Caco-2 (cell line): ENCODE measurements at regions not wholly inside any gene's neighbourhood (a gene's known extent, or its start where the extent isn't known, plus 50 kb on each side); places are given as distances from the start of the nearest gene placed in this dataset.

Experiments
- BruUV-seq: library from RNA; stranded (reverse); fragments of 400-500 nt; replicated peaks from 2 replicates; lab custom pipeline; 2021; lab: Mats Ljungman, UMichigan
- CTCF ChIA-PET: fragments of 300-600 bp; sonication (Branson Sonifier 250); formaldehyde crosslinking; loops from one replicate; lab custom pipeline; 2022; ENCODE audit warnings: antibody characterized with exemption; lab: Charles Lee
- POLR2A ChIA-PET: fragments of 300-600 bp; sonication (Branson Sonifier 250); formaldehyde crosslinking; loops from one replicate; lab custom pipeline; 2022; ENCODE audit warnings: antibody characterized with exemption; lab: Charles Lee
- DNase-seq, 2 experiments: peaks; one replicate each; pipeline versions ENCODE4 v3.0.0 to v3.0.0-alpha.2; 2020 to 2022
- H3K27me3 ChIP-seq: replicated peaks from 2 replicates; pipeline ENCODE4 v1.6.0; 2011; ENCODE audit warnings: low read length; ENCODE audit not compliant: control insufficient read depth, insufficient read depth
- H3K36me3 ChIP-seq: 2 replicates; pipeline ENCODE4 v1.5.1; 2011; ENCODE audit warnings: low read length; ENCODE audit not compliant: control insufficient read depth, insufficient read depth
- H3K4me1 ChIP-seq: fragments of 250-450 bp; sonication (Bioruptor Pico); 2 replicates; pipeline ENCODE4 v1.5.1; 2020; ENCODE audit warnings: mild to moderate bottlenecking
- H3K4me3 ChIP-seq: 2 replicates; pipeline ENCODE4 v1.5.1; 2011; ENCODE audit warnings: low read depth, mild to moderate bottlenecking, control low read depth, low read length
- H3K9me3 ChIP-seq: fragments of 250-450 bp; sonication (Bioruptor Pico); 2 replicates; pipeline ENCODE4 v1.5.1; 2020; ENCODE audit warnings: mild to moderate bottlenecking, moderate library complexity
- H3K27ac Mint-ChIP-seq: one replicate; pipeline ENCODE4 v1.8.0; 2022; ENCODE audit warnings: mixed read lengths; ENCODE audit not compliant: unreplicated experiment
- H3K27me3 Mint-ChIP-seq: one replicate; pipeline ENCODE4 v1.8.0; 2022; ENCODE audit warnings: mixed read lengths; ENCODE audit not compliant: insufficient read depth, unreplicated experiment
- H3K36me3 Mint-ChIP-seq: one replicate; pipeline ENCODE4 v1.8.0; 2022; ENCODE audit warnings: mild to moderate bottlenecking, mixed read lengths; ENCODE audit not compliant: insufficient read depth, unreplicated experiment
- H3K4me1 Mint-ChIP-seq: one replicate; pipeline ENCODE4 v1.8.0; 2022; ENCODE audit warnings: low read depth, mixed read lengths; ENCODE audit not compliant: unreplicated experiment
- H3K4me3 Mint-ChIP-seq: one replicate; pipeline ENCODE4 v1.8.0; 2022; ENCODE audit warnings: mild to moderate bottlenecking, moderate library complexity, mixed read lengths; ENCODE audit not compliant: unreplicated experiment
- H3K9me3 Mint-ChIP-seq: one replicate; pipeline ENCODE4 v1.8.0; 2022; ENCODE audit warnings: mixed read lengths; ENCODE audit not compliant: unreplicated experiment
- CTCF ChIP-seq, 2 experiments: fragments of 200-600 bp in 1 of 2; IDR thresholded peaks; 1 replicate in 1 of 2; 2 replicates in 1 of 2; pipeline versions ENCODE4 v1.5.1 to v1.8.0; 2011 to 2022; ENCODE audit warnings: antibody characterized with exemption in 1 of 2, control low read depth in 1 of 2, inconsistent platforms in 1 of 2, low read depth in 1 of 2, low read length in 1 of 2, mild to moderate bottlenecking in 1 of 2, moderate library complexity in 1 of 2; ENCODE audit not compliant: insufficient read depth in 1 of 2, severe bottlenecking in 1 of 2, unreplicated experiment in 1 of 2
- intact Hi-C: fragments of 100-400 bp; cut with micrococcal nuclease; formaldehyde crosslinking; loops from one replicate; pipeline ENCODE4 v1.10.0; 2022; ENCODE audit not compliant: unreplicated experiment

GRCh38 chr13:80083853-80084676 lies 256.9 kb downstream of the SPRY2 start:
- Mint-ChIP-seq H3K4me1 (peaks cover 8% of the 10 kb centered on the region), H3K9me3 (no peaks in the 10 kb centered on the region), H3K27ac (no peak overlapping the region), H3K4me3 (no peak overlapping the region), H3K36me3 (no peaks in the 10 kb centered on the region), H3K27me3 (no peaks in the 10 kb centered on the region)
- no peak for TF ChIP-seq CTCF (IDR thresholded peaks at IDR 0.05; ENCODE audit: insufficient read depth in 1 of 2, low read depth in 1 of 2, low read length in 1 of 2, severe bottlenecking in 1 of 2, unreplicated experiment in 1 of 2)
- no TSS peak for BruUV-seq
- no peaks in the 10 kb centered on the region for H3K36me3 ChIP-seq
- CTCF ChIA-PET, result no interaction called here
- intact Hi-C loops, result no loop called here
- no peaks in the 10 kb centered on the region for H3K27me3 ChIP-seq
- no peaks in the 10 kb centered on the region for H3K9me3 ChIP-seq
- DNase-seq, result peak in 1 of 2 experiments; percentile 13
- POLR2A ChIA-PET, result interaction anchor here (0.6 kb wide), 1 partner anchor 47 kb away, joined by 3 read pairs; no protein-coding TSS in a partner anchor
- H3K4me3 ChIP-seq, result no peak overlapping the region
- H3K4me1 ChIP-seq, result peaks cover 22% of the 10 kb centered on the region

- H3K36me3 ChIP-seq, result no peaks in the 10 kb centered on the region
- H3K27ac Mint-ChIP-seq, result no peak overlapping the region
- peaks cover 22% of the 10 kb centered on the region for H3K4me1 ChIP-seq
- H3K36me3 Mint-ChIP-seq, result no peaks in the 10 kb centered on the region
- no peaks in the 10 kb centered on the region for H3K9me3 Mint-ChIP-seq
- H3K9me3 ChIP-seq, result no peaks in the 10 kb centered on the region
- TF ChIP-seq CTCF (IDR thresholded peaks at IDR 0.05; ENCODE audit: insufficient read depth in 1 of 2, low read depth in 1 of 2, low read length in 1 of 2, severe bottlenecking in 1 of 2, unreplicated experiment in 1 of 2), result no peak
- H3K4me3 Mint-ChIP-seq, result no peak overlapping the region
- BruUV-seq, result no TSS peak
- no peaks in the 10 kb centered on the region for H3K27me3 Mint-ChIP-seq
- H3K4me1 Mint-ChIP-seq, result peaks cover 8% of the 10 kb centered on the region
- DNase-seq, result no peak
- intact Hi-C loops, result no loop called here
- POLR2A ChIA-PET, result no interaction called here
- CTCF ChIA-PET, result no interaction called here
- no peaks in the 10 kb centered on the region for H3K27me3 ChIP-seq
- H3K4me3 ChIP-seq, result no peak overlapping the region
Observed at GRCh38 chr13:80083081-80083852, 257.7 kb downstream of the SPRY2 start.

- CTCF ChIA-PET, result no interaction called here
- no TSS peak for BruUV-seq
- Mint-ChIP-seq H3K4me3 (no peak overlapping the region), H3K4me1 (peaks cover 8% of the 10 kb centered on the region), H3K9me3 (no peaks in the 10 kb centered on the region), H3K27me3 (no peaks in the 10 kb centered on the region), H3K36me3 (no peaks in the 10 kb centered on the region), H3K27ac (no peak overlapping the region)
- Histone ChIP-seq H3K4me3 (no peak overlapping the region), H3K36me3 (no peaks in the 10 kb centered on the region), H3K9me3 (no peaks in the 10 kb centered on the region), H3K4me1 (peaks cover 22% of the 10 kb centered on the region), H3K27me3 (no peaks in the 10 kb centered on the region)
- POLR2A ChIA-PET, result no interaction called here
- TF ChIP-seq CTCF (IDR thresholded peaks at IDR 0.05; ENCODE audit: insufficient read depth in 1 of 2, low read depth in 1 of 2, low read length in 1 of 2, severe bottlenecking in 1 of 2, unreplicated experiment in 1 of 2), result no peak
- no peak for DNase-seq
- intact Hi-C loops, result no loop called here
Observed at GRCh38 chr13:80082396-80083080, 258.4 kb downstream of the SPRY2 start.
